ENCODE measurements at regions not wholly inside any gene's neighbourhood (a gene's known extent, or its start where the extent isn't known, plus 50 kb on each side); places are given as distances from the start of the nearest gene placed in this dataset.

DNA sequence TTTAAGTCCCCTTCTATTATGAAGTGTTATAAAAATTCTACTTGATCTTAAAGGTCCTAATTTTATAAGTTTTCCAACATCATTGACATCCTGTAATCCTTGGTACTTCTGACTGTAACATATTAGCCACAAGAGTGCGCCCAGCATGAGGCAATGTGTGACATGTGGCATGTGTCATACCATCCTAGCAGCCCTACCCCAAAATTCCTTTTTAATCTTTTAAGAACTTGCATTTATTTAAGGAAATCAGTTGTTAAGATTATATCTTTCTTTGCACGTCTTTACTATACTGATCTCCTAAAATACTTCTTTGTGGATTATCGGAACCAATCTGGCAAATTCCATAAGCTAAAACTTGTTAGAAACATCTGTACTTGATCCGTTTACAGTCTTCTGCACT lies 167.1 kb upstream of the SLC24A3 start (continued):
- no peak for TF ChIP-seq GABPA (IDR thresholded peaks at IDR 0.05; ENCODE audit: borderline replicate concordance, insufficient read depth, low read length)
- no peak for TF ChIP-seq TEAD4 (IDR thresholded peaks at IDR 0.05; ENCODE audit: low read depth, low read length)
- TF ChIP-seq, protein P1, sequence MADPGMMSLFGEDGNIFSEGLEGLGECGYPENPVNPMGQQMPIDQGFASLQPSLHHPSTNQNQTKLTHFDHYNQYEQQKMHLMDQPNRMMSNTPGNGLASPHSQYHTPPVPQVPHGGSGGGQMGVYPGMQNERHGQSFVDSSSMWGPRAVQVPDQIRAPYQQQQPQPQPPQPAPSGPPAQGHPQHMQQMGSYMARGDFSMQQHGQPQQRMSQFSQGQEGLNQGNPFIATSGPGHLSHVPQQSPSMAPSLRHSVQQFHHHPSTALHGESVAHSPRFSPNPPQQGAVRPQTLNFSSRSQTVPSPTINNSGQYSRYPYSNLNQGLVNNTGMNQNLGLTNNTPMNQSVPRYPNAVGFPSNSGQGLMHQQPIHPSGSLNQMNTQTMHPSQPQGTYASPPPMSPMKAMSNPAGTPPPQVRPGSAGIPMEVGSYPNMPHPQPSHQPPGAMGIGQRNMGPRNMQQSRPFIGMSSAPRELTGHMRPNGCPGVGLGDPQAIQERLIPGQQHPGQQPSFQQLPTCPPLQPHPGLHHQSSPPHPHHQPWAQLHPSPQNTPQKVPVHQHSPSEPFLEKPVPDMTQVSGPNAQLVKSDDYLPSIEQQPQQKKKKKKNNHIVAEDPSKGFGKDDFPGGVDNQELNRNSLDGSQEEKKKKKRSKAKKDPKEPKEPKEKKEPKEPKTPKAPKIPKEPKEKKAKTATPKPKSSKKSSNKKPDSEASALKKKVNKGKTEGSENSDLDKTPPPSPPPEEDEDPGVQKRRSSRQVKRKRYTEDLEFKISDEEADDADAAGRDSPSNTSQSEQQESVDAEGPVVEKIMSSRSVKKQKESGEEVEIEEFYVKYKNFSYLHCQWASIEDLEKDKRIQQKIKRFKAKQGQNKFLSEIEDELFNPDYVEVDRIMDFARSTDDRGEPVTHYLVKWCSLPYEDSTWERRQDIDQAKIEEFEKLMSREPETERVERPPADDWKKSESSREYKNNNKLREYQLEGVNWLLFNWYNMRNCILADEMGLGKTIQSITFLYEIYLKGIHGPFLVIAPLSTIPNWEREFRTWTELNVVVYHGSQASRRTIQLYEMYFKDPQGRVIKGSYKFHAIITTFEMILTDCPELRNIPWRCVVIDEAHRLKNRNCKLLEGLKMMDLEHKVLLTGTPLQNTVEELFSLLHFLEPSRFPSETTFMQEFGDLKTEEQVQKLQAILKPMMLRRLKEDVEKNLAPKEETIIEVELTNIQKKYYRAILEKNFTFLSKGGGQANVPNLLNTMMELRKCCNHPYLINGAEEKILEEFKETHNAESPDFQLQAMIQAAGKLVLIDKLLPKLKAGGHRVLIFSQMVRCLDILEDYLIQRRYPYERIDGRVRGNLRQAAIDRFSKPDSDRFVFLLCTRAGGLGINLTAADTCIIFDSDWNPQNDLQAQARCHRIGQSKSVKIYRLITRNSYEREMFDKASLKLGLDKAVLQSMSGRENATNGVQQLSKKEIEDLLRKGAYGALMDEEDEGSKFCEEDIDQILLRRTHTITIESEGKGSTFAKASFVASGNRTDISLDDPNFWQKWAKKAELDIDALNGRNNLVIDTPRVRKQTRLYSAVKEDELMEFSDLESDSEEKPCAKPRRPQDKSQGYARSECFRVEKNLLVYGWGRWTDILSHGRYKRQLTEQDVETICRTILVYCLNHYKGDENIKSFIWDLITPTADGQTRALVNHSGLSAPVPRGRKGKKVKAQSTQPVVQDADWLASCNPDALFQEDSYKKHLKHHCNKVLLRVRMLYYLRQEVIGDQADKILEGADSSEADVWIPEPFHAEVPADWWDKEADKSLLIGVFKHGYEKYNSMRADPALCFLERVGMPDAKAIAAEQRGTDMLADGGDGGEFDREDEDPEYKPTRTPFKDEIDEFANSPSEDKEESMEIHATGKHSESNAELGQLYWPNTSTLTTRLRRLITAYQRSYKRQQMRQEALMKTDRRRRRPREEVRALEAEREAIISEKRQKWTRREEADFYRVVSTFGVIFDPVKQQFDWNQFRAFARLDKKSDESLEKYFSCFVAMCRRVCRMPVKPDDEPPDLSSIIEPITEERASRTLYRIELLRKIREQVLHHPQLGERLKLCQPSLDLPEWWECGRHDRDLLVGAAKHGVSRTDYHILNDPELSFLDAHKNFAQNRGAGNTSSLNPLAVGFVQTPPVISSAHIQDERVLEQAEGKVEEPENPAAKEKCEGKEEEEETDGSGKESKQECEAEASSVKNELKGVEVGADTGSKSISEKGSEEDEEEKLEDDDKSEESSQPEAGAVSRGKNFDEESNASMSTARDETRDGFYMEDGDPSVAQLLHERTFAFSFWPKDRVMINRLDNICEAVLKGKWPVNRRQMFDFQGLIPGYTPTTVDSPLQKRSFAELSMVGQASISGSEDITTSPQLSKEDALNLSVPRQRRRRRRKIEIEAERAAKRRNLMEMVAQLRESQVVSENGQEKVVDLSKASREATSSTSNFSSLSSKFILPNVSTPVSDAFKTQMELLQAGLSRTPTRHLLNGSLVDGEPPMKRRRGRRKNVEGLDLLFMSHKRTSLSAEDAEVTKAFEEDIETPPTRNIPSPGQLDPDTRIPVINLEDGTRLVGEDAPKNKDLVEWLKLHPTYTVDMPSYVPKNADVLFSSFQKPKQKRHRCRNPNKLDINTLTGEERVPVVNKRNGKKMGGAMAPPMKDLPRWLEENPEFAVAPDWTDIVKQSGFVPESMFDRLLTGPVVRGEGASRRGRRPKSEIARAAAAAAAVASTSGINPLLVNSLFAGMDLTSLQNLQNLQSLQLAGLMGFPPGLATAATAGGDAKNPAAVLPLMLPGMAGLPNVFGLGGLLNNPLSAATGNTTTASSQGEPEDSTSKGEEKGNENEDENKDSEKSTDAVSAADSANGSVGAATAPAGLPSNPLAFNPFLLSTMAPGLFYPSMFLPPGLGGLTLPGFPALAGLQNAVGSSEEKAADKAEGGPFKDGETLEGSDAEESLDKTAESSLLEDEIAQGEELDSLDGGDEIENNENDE (IDR thresholded peaks at IDR 0.05; ENCODE audit: insufficient replicate concordance, low read length), result no peak
- no peak for TF ChIP-seq RNF2 (IDR thresholded peaks at IDR 0.05; ENCODE audit: borderline replicate concordance, low read depth, low read length, missing control alignments, poor library complexity, severe bottlenecking)

Measured in H1 (cell line).